ENCODE measurements at regions not wholly inside any gene's neighbourhood (a gene's known extent, or its start where the extent isn't known, plus 50 kb on each side); places are given as distances from the start of the nearest gene placed in this dataset.

GRCh38 chr18:46260016-46260878, 156.1 kb downstream of the HAUS1 start:
- no peak for TF ChIP-seq EZH2phosphoT487 (IDR thresholded peaks at IDR 0.05; ENCODE audit: borderline replicate concordance, low read length)
- TF ChIP-seq, protein P1, sequence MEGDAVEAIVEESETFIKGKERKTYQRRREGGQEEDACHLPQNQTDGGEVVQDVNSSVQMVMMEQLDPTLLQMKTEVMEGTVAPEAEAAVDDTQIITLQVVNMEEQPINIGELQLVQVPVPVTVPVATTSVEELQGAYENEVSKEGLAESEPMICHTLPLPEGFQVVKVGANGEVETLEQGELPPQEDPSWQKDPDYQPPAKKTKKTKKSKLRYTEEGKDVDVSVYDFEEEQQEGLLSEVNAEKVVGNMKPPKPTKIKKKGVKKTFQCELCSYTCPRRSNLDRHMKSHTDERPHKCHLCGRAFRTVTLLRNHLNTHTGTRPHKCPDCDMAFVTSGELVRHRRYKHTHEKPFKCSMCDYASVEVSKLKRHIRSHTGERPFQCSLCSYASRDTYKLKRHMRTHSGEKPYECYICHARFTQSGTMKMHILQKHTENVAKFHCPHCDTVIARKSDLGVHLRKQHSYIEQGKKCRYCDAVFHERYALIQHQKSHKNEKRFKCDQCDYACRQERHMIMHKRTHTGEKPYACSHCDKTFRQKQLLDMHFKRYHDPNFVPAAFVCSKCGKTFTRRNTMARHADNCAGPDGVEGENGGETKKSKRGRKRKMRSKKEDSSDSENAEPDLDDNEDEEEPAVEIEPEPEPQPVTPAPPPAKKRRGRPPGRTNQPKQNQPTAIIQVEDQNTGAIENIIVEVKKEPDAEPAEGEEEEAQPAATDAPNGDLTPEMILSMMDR (conservative IDR thresholded peaks at IDR 0.05; ENCODE audit: low read depth, low read length), result no peak
- TF ChIP-seq EZH2 (IDR thresholded peaks at IDR 0.05; ENCODE audit: low read length, unreplicated experiment), result no peak
